ENCODE measurements at regions not wholly inside any gene's neighbourhood (a gene's known extent, or its start where the extent isn't known, plus 50 kb on each side); places are given as distances from the start of the nearest gene placed in this dataset.
"Not testable (repeated sequence)": the region's sequence is repeated elsewhere in the genome, so short reads cannot be mapped to it uniquely, and the experiment has no call there.

GRCh38 chr5:163105456-163105855 lies 331.9 kb upstream of the CCNG1 start:
- H3K27ac ChIP-seq (ENCODE audit: low read depth in 2 of 2, low read length in 2 of 2): no peak overlapping the region
- no peak for TF ChIP-seq CTCF (IDR thresholded peaks at IDR 0.05; ENCODE audit: borderline replicate concordance, extremely low read depth, insufficient read depth)
- FAIRE-seq (no peak), DNase-seq (no peak)
- H3K4me3 ChIP-seq (ENCODE audit: low read length in 3 of 3): no peak overlapping the region
- no peaks in the 10 kb centered on the region for H3K4me1 ChIP-seq (ENCODE audit: control insufficient read depth in 2 of 3, insufficient read depth in 2 of 3, low read depth in 1 of 3, low read length in 3 of 3)
- H3K9ac ChIP-seq (ENCODE audit: low read length in 3 of 3): no peak overlapping the region
- no peaks in the 10 kb centered on the region for H3K9me3 ChIP-seq (ENCODE audit: control insufficient read depth in 2 of 3, insufficient read depth in 1 of 3, low read length in 3 of 3)
- no peaks in the 10 kb centered on the region for H3K36me3 ChIP-seq (ENCODE audit: control insufficient read depth in 2 of 3, insufficient read depth in 3 of 3, low read length in 3 of 3)
- no peaks in the 10 kb centered on the region for H3K27me3 ChIP-seq (ENCODE audit: control insufficient read depth, insufficient read depth, low read length)
- intact Hi-C loops (cut with DNase I): no loop called here

GRCh38 chr5:163106098-163106497 lies 331.3 kb upstream of the CCNG1 start:
- FAIRE-seq (no peak), DNase-seq (no peak)
- Histone ChIP-seq H3K9me3 (ENCODE audit: control insufficient read depth in 2 of 3, insufficient read depth in 1 of 3, low read length in 3 of 3) (no peaks in the 10 kb centered on the region), H3K4me1 (ENCODE audit: control insufficient read depth in 2 of 3, insufficient read depth in 2 of 3, low read depth in 1 of 3, low read length in 3 of 3) (no peaks in the 10 kb centered on the region), H3K27ac (ENCODE audit: low read depth in 2 of 2, low read length in 2 of 2) (no peak overlapping the region), H3K36me3 (ENCODE audit: control insufficient read depth in 2 of 3, insufficient read depth in 3 of 3, low read length in 3 of 3) (no peaks in the 10 kb centered on the region), H3K9ac (ENCODE audit: low read length in 3 of 3) (no peak overlapping the region), H3K27me3 (ENCODE audit: control insufficient read depth, insufficient read depth, low read length) (no peaks in the 10 kb centered on the region), H3K4me3 (ENCODE audit: low read length in 3 of 3) (no peak overlapping the region)
- intact Hi-C loops (cut with DNase I): no loop called here
- no peak for TF ChIP-seq CTCF (IDR thresholded peaks at IDR 0.05; ENCODE audit: borderline replicate concordance, extremely low read depth, insufficient read depth)

- DNase-seq (no peak), FAIRE-seq (no peak)
- no peak overlapping the region for H3K9ac ChIP-seq (ENCODE audit: low read length in 3 of 3)
- no peak for TF ChIP-seq CTCF (IDR thresholded peaks at IDR 0.05; ENCODE audit: borderline replicate concordance, extremely low read depth, insufficient read depth)
- no peaks in the 10 kb centered on the region for H3K36me3 ChIP-seq (ENCODE audit: control insufficient read depth in 2 of 3, insufficient read depth in 3 of 3, low read length in 3 of 3)
- no peaks in the 10 kb centered on the region for H3K4me1 ChIP-seq (ENCODE audit: control insufficient read depth in 2 of 3, insufficient read depth in 2 of 3, low read depth in 1 of 3, low read length in 3 of 3)
- intact Hi-C loops (cut with DNase I): no loop called here
- H3K27ac ChIP-seq (ENCODE audit: low read depth in 2 of 2, low read length in 2 of 2): no peak overlapping the region
- H3K27me3 ChIP-seq (ENCODE audit: control insufficient read depth, insufficient read depth, low read length): no peaks in the 10 kb centered on the region
- H3K4me3 ChIP-seq (ENCODE audit: low read length in 3 of 3): no peak overlapping the region
- no peaks in the 10 kb centered on the region for H3K9me3 ChIP-seq (ENCODE audit: control insufficient read depth in 2 of 3, insufficient read depth in 1 of 3, low read length in 3 of 3)
Measured at GRCh38 chr5:163108351-163108750, 329.0 kb upstream of the CCNG1 start.

DNA sequence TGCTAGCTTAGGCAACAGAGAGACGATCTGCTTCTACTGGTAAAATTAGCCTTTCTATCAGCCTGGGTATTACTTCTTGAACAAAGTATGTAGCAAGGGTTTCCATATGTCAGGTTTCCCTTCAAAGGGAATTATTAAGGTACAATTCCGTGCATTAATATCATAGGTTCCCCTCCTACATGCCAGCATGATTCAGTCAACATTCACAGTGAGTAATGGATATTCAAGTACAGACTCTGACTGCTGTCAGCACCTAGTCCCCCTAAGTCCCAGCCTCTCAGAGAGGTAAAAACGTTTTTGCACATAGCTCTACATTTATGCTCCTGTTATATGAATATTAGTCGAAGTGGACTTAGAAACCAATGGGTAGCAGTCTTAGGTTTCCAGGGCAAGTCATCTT lies 322.4 kb upstream of the CCNG1 start:
- Histone ChIP-seq H3K36me3 (ENCODE audit: control insufficient read depth in 2 of 3, insufficient read depth in 3 of 3, low read length in 3 of 3) (no peaks in the 10 kb centered on the region), H3K27me3 (ENCODE audit: control insufficient read depth, insufficient read depth, low read length) (no peaks in the 10 kb centered on the region), H3K4me1 (ENCODE audit: control insufficient read depth in 2 of 3, insufficient read depth in 2 of 3, low read depth in 1 of 3, low read length in 3 of 3) (no peaks in the 10 kb centered on the region), H3K9ac (ENCODE audit: low read length in 3 of 3) (no peak overlapping the region), H3K27ac (ENCODE audit: low read depth in 2 of 2, low read length in 2 of 2) (no peak overlapping the region), H3K9me3 (ENCODE audit: control insufficient read depth in 2 of 3, insufficient read depth in 1 of 3, low read length in 3 of 3) (no peaks in the 10 kb centered on the region), H3K4me3 (ENCODE audit: low read length in 3 of 3) (no peak overlapping the region)
- TF ChIP-seq CTCF (IDR thresholded peaks at IDR 0.05; ENCODE audit: borderline replicate concordance, extremely low read depth, insufficient read depth): no peak
- intact Hi-C loops (cut with DNase I): no loop called here
- no peak for DNase-seq
- no peak for FAIRE-seq

GRCh38 chr5:163116618-163117017 lies 320.8 kb upstream of the CCNG1 start:
- H3K4me1 ChIP-seq (ENCODE audit: control insufficient read depth in 2 of 3, insufficient read depth in 2 of 3, low read depth in 1 of 3, low read length in 3 of 3); H3K27ac ChIP-seq (ENCODE audit: low read depth in 2 of 2, low read length in 2 of 2); H3K4me3 ChIP-seq (ENCODE audit: low read length in 3 of 3); H3K9me3 ChIP-seq (ENCODE audit: control insufficient read depth in 2 of 3, insufficient read depth in 1 of 3, low read length in 3 of 3); H3K27me3 ChIP-seq (ENCODE audit: control insufficient read depth, insufficient read depth, low read length); H3K9ac ChIP-seq (ENCODE audit: low read length in 3 of 3); DNase-seq; FAIRE-seq; H3K36me3 ChIP-seq (ENCODE audit: control insufficient read depth in 2 of 3, insufficient read depth in 3 of 3, low read length in 3 of 3); intact Hi-C loops (cut with DNase I): not testable (repeated sequence)

All from kidney (tissue), 13 donors.